ENCODE measurements at regions not wholly inside any gene's neighbourhood (a gene's known extent, or its start where the extent isn't known, plus 50 kb on each side); places are given as distances from the start of the nearest gene placed in this dataset.

GRCh38 chr22:47623066-47623762 is 860.8 kb downstream of the TBC1D22A start:
- TF ChIP-seq EP300 (IDR thresholded peaks at IDR 0.05) (no peak), POLR2A (IDR thresholded peaks at IDR 0.05) (no peak), CTCF (IDR thresholded peaks at IDR 0.05) (no peak)
- WGBS, 2 donors: 82 to 87% methylated on average over 17 to 18 of the region's 18 CpGs
- Histone ChIP-seq H3K4me3 (no peak overlapping the region), H3K27me3 (no peaks in the 10 kb centered on the region), H3K9me3 (no peaks in the 10 kb centered on the region), H3K36me3 (no peaks in the 10 kb centered on the region), H3K27ac (no peak overlapping the region), H3K4me1 (no peaks in the 10 kb centered on the region)
- DNase-seq (ENCODE audit: low spot score in 2 of 2): no peak

- WGBS, 2 donors: 83 to 84% methylated on average over 14 of the region's 14 CpGs
- no peak for DNase-seq (ENCODE audit: low spot score in 2 of 2)
- H3K27me3 ChIP-seq: no peaks in the 10 kb centered on the region
Observed at GRCh38 chr22:47622541-47622940, 860.1 kb downstream of the TBC1D22A start.

GRCh38 chr22:47621253-47621652 is 858.8 kb downstream of the TBC1D22A start:
- WGBS, 2 donors: 66 to 77% methylated on average over 9 of the region's 9 CpGs
- Histone ChIP-seq H3K27me3 (no peaks in the 10 kb centered on the region), H3K4me3 (no peak overlapping the region), H3K36me3 (no peaks in the 10 kb centered on the region), H3K27ac (no peak overlapping the region), H3K4me1 (no peaks in the 10 kb centered on the region), H3K9me3 (no peaks in the 10 kb centered on the region)
- TF ChIP-seq POLR2A (IDR thresholded peaks at IDR 0.05) (no peak), CTCF (IDR thresholded peaks at IDR 0.05) (no peak), EP300 (IDR thresholded peaks at IDR 0.05) (no peak)
- no peak for DNase-seq (ENCODE audit: low spot score in 2 of 2)

More at GRCh38 chr22:47622541-47622940, 860.1 kb downstream of the TBC1D22A start:
- Histone ChIP-seq H3K9me3 (no peaks in the 10 kb centered on the region), H3K4me3 (no peak overlapping the region), H3K4me1 (no peaks in the 10 kb centered on the region), H3K27ac (no peak overlapping the region), H3K36me3 (no peaks in the 10 kb centered on the region)
- TF ChIP-seq EP300 (IDR thresholded peaks at IDR 0.05): no peak
- TF ChIP-seq CTCF (IDR thresholded peaks at IDR 0.05): no peak
- no peak for TF ChIP-seq POLR2A (IDR thresholded peaks at IDR 0.05)

GRCh38 chr22:47620391-47620790 is 857.9 kb downstream of the TBC1D22A start:
- Histone ChIP-seq H3K27ac (no peak overlapping the region), H3K36me3 (no peaks in the 10 kb centered on the region), H3K4me1 (no peaks in the 10 kb centered on the region), H3K9me3 (no peaks in the 10 kb centered on the region), H3K27me3 (no peaks in the 10 kb centered on the region), H3K4me3 (no peak overlapping the region)
- WGBS, 2 donors: 88 to 90% methylated on average over 11 of the region's 11 CpGs
- TF ChIP-seq POLR2A (IDR thresholded peaks at IDR 0.05) (no peak), CTCF (IDR thresholded peaks at IDR 0.05) (no peak), EP300 (IDR thresholded peaks at IDR 0.05) (no peak)
- DNase-seq (ENCODE audit: low spot score in 2 of 2): no peak

GRCh38 chr22:47619631-47620030 is 857.2 kb downstream of the TBC1D22A start:
- no peaks in the 10 kb centered on the region for H3K36me3 ChIP-seq
- no peak overlapping the region for H3K27ac ChIP-seq
- DNase-seq (ENCODE audit: low spot score in 2 of 2): no peak
- no peak for TF ChIP-seq POLR2A (IDR thresholded peaks at IDR 0.05)
- no peak for TF ChIP-seq CTCF (IDR thresholded peaks at IDR 0.05)
- no peak for TF ChIP-seq EP300 (IDR thresholded peaks at IDR 0.05)
- no peaks in the 10 kb centered on the region for H3K4me1 ChIP-seq
- no peaks in the 10 kb centered on the region for H3K9me3 ChIP-seq
- no peaks in the 10 kb centered on the region for H3K27me3 ChIP-seq
- WGBS, 2 donors: 84 to 93% methylated on average over 11 of the region's 11 CpGs
- no peak overlapping the region for H3K4me3 ChIP-seq

Measured in tibial nerve (tissue), 4 donors.